ENCODE measurements at regions not wholly inside any gene's neighbourhood (a gene's known extent, or its start where the extent isn't known, plus 50 kb on each side); places are given as distances from the start of the nearest gene placed in this dataset.

- POLR2A ChIA-PET, result no interaction called here
- Histone ChIP-seq H3F3A (replicated peaks; ENCODE audit: insufficient read depth) (no peaks in the 10 kb centered on the region), H3K4me2 (no peak overlapping the region), H3K27me3 (ENCODE audit: insufficient read depth) (no peaks in the 10 kb centered on the region), H4K20me1 (ENCODE audit: insufficient read depth) (no peaks in the 10 kb centered on the region), H3K9me2 (no peaks in the 10 kb centered on the region), H3K9me3 (no peaks in the 10 kb centered on the region; the same call in 1 of the 2 replicates), H3K27ac (ENCODE audit: low read depth in 2 of 2, low read length in 1 of 2) (no peak overlapping the region; a peak in 1 of 4 replicates), H3K4me1 (ENCODE audit: control insufficient read depth in 1 of 2, insufficient read depth in 2 of 2, low read depth in 1 of 2, low read length in 1 of 2) (no peaks in the 10 kb centered on the region), H3K79me2 (ENCODE audit: insufficient read depth) (no peaks in the 10 kb centered on the region), H2AFZ (ENCODE audit: low read depth) (0 out of 2 replicates have a peak overlapping the region, but pooled peaks have one; percentile 6), H3K4me3 (ENCODE audit: low read depth in 2 of 2, low read length in 1 of 2) (no peak overlapping the region), H3K36me3 (replicated peaks in 1 of 2; ENCODE audit: control insufficient read depth in 1 of 2, insufficient read depth in 2 of 2, low read length in 1 of 2) (no peaks in the 10 kb centered on the region), H3K9ac (no peak overlapping the region)
- TF ChIP-seq EZH2phosphoT487 (IDR thresholded peaks at IDR 0.05; ENCODE audit: borderline replicate concordance, low read depth) (no peak), EP300 (IDR thresholded peaks at IDR 0.05; ENCODE audit: borderline replicate concordance in 1 of 2, low read depth in 1 of 2, low read length in 1 of 2) (0 out of 4 replicates have a peak, but pooled peaks of 1 of the 2 experiments have one; percentile 4)
- CTCF ChIA-PET, result no interaction called here
- WGBS (ENCODE audit: low lambda C conversion rate), result 1% methylated on average over 3 of the region's 3 CpGs
- no peak for DNase-seq
Measured at GRCh38 chr12:82082501-82082900, 275.7 kb downstream of the CCDC59 start.

GRCh38 chr12:82069931-82070514 lies 288.2 kb downstream of the CCDC59 start:
- no peaks in the 10 kb centered on the region for H3K4me1 ChIP-seq (ENCODE audit: control insufficient read depth in 1 of 2, insufficient read depth in 2 of 2, low read depth in 1 of 2, low read length in 1 of 2)
- ChIA-PET POLR2A (no interaction called here), CTCF (no interaction called here)
- H2AFZ ChIP-seq (ENCODE audit: low read depth), result no peak overlapping the region
- H3K9me3 ChIP-seq, result no peaks in the 10 kb centered on the region
- no peak overlapping the region for H3K4me3 ChIP-seq (ENCODE audit: low read depth in 2 of 2, low read length in 1 of 2)
- H3K36me3 ChIP-seq (replicated peaks in 1 of 2; ENCODE audit: control insufficient read depth in 1 of 2, insufficient read depth in 2 of 2, low read length in 1 of 2), result no peaks in the 10 kb centered on the region
- 0% methylated on average over 2 of the region's 2 CpGs for WGBS (ENCODE audit: low lambda C conversion rate)
- no peaks in the 10 kb centered on the region for H4K20me1 ChIP-seq (ENCODE audit: insufficient read depth)
- no peak for DNase-seq
- H3F3A ChIP-seq (replicated peaks; ENCODE audit: insufficient read depth), result no peaks in the 10 kb centered on the region
- no peaks in the 10 kb centered on the region for H3K79me2 ChIP-seq (ENCODE audit: insufficient read depth)
- no peak overlapping the region for H3K9ac ChIP-seq
- H3K27ac ChIP-seq (ENCODE audit: low read depth in 2 of 2, low read length in 1 of 2), result no peak overlapping the region
- H3K27me3 ChIP-seq (ENCODE audit: insufficient read depth), result no peaks in the 10 kb centered on the region
- no peaks in the 10 kb centered on the region for H3K9me2 ChIP-seq
- no peak overlapping the region for H3K4me2 ChIP-seq
- no peak for TF ChIP-seq FOXM1 (IDR thresholded peaks at IDR 0.05; ENCODE audit: low read depth)
- TF ChIP-seq POLR2AphosphoS5 (IDR thresholded peaks at IDR 0.05; ENCODE audit: low read depth, low read length), result no peak
- no peak for TF ChIP-seq RCOR1 (IDR thresholded peaks at IDR 0.05; ENCODE audit: low read length)
- no peak for TF ChIP-seq RXRA (IDR thresholded peaks at IDR 0.05; ENCODE audit: borderline replicate concordance, low read depth)
- TF ChIP-seq EZH2phosphoT487 (IDR thresholded peaks at IDR 0.05; ENCODE audit: borderline replicate concordance, low read depth), result no peak
- no peak for TF ChIP-seq FOXJ3 (CRISPR knock-in tag; IDR thresholded peaks at IDR 0.05)
- TF ChIP-seq PBX3 (IDR thresholded peaks at IDR 0.05), result no peak
- no peak for TF ChIP-seq ELF1 (IDR thresholded peaks at IDR 0.05)
- no peak for TF ChIP-seq MAX (IDR thresholded peaks at IDR 0.05; ENCODE audit: low read depth)
- no peak for TF ChIP-seq NRF1 (IDR thresholded peaks at IDR 0.05; ENCODE audit: low read depth, low read length)
- no peak for TF ChIP-seq REST (IDR thresholded peaks at IDR 0.05; ENCODE audit: low read depth, low read length)
- no peak for TF ChIP-seq EP300 (IDR thresholded peaks at IDR 0.05; ENCODE audit: borderline replicate concordance in 1 of 2, low read depth in 1 of 2, low read length in 1 of 2)
- no peak for TF ChIP-seq GATA2 (CRISPR knock-in tag; IDR thresholded peaks at IDR 0.05)
- no peak for TF ChIP-seq SIN3A (IDR thresholded peaks at IDR 0.05; ENCODE audit: borderline replicate concordance, low read depth, low read length)
- no peak for TF ChIP-seq CTCF (IDR thresholded peaks at IDR 0.05)
- TF ChIP-seq USF2 (IDR thresholded peaks at IDR 0.05; ENCODE audit: borderline replicate concordance, low read depth, low read length), result no peak
- no peak for TF ChIP-seq MXI1 (IDR thresholded peaks at IDR 0.05; ENCODE audit: low read depth, low read length)
- no peak for TF ChIP-seq NFIC (IDR thresholded peaks at IDR 0.05; ENCODE audit: borderline replicate concordance)
- no peak for TF ChIP-seq CHD2 (IDR thresholded peaks at IDR 0.05; ENCODE audit: low read length, partially characterized antibody)
